RWPE1 (cell line): ENCODE measurements at regions not wholly inside any gene's neighbourhood (a gene's known extent, or its start where the extent isn't known, plus 50 kb on each side); places are given as distances from the start of the nearest gene placed in this dataset.

Experiments
- CTCF ChIA-PET: fragments of 350-600 bp; sonication (Branson Sonifier 250); formaldehyde crosslinking; extraction: SDS; loops from one replicate; lab custom pipeline; 2021; lab: Yijun Ruan, JAX
- POLR2A ChIA-PET: fragments of 400-600 bp; formaldehyde crosslinking; extraction: SDS; loops from one replicate; lab custom pipeline; 2020; ENCODE audit warnings: antibody characterized with exemption; ENCODE audit not compliant: low non-redundant PET; lab: Yijun Ruan, JAX
- DNase-seq: peaks from one replicate; pipeline ENCODE4 v3.0.0; 2012; ENCODE audit warnings: low spot score
- H3K27ac ChIP-seq: fragments of 450-650 bp; 2 replicates; pipeline ENCODE4 v1.5.1; 2017
- TF ChIP-seq, protein P1 (sequence below): fragments of 450-650 bp; conservative IDR thresholded peaks from 2 replicates; pipeline ENCODE4 v1.5.1; 2017; ENCODE audit warnings: low read depth, mild to moderate bottlenecking

DNA sequence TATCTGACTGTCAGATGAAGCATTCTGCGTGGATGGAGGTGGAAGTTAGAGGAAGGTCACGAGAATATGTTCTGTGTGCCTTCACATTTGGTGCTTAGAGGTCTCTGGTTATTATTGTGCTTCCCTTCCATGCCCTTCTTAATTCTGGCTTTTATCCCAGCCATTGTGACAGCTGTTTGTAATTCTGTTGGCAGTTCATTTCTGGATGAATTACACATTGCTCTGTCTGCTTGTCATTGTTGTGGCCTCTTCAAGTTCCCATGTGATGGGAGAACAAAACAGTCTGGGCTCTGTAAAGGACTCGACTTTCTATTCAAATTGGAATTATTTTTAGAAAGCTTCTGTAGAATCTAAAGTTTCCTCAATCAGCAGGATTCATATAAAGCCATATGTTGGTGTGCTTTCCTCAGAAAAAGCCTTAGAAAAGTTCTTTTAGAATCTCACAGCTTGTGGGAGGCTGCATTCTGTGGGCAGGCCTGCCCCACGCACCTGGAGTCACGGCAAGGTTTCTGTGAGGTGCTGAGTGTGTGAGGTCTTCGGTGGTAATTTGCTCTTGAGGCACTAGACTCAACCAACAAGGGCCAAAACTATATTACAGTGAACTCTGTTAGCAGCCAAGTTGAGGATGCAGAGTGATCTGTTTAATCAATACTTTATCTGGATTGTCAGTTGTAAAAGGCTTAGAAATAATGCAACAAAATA is 397.4 kb upstream of the AZI2 start:
- TF ChIP-seq, protein P1, sequence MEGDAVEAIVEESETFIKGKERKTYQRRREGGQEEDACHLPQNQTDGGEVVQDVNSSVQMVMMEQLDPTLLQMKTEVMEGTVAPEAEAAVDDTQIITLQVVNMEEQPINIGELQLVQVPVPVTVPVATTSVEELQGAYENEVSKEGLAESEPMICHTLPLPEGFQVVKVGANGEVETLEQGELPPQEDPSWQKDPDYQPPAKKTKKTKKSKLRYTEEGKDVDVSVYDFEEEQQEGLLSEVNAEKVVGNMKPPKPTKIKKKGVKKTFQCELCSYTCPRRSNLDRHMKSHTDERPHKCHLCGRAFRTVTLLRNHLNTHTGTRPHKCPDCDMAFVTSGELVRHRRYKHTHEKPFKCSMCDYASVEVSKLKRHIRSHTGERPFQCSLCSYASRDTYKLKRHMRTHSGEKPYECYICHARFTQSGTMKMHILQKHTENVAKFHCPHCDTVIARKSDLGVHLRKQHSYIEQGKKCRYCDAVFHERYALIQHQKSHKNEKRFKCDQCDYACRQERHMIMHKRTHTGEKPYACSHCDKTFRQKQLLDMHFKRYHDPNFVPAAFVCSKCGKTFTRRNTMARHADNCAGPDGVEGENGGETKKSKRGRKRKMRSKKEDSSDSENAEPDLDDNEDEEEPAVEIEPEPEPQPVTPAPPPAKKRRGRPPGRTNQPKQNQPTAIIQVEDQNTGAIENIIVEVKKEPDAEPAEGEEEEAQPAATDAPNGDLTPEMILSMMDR = no peak
- CTCF ChIA-PET = no interaction called here
- POLR2A ChIA-PET = no interaction called here
- no peak overlapping the region for H3K27ac ChIP-seq
- no peak for DNase-seq

DNA sequence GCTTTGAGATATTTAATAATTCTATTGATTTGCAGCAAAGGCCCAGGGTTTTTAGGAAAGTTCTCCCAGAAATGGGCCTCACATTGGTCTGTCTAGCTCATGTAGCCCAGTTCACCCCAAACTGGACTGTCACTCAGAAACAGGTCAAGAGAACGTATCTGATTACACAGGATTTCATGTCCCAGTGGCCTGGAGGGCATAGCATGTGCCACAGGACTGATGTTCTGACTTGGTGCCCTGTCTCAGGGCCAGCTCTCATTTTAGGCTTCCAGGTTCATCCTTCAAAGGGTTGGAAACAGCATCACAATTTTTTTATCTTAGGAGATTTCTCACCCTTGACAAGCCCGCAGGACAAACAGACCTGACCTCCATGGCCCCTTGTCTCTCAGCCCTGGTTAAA is 398.4 kb upstream of the AZI2 start:
- TF ChIP-seq, protein P1 = no peak
- CTCF ChIA-PET = no interaction called here
- no peak overlapping the region for H3K27ac ChIP-seq
- POLR2A ChIA-PET = no interaction called here
- DNase-seq = no peak

DNA sequence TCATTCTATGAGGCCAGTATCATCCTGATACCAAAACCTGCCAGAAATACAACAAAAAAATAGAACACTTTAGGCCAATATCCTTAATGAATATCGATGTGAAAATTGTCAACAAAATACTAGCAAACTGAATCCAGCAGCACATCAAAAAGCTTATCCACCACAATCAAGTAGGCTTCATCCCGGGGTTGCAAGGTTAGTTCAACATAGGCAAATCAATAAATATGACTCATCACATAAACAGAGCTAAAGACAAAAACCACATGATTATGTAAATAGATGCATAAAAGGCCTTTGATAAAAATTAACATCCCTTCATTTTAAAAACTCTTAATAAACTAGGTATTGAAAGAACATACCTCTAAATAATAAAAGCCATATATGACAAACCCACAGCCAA is 403.2 kb upstream of the AZI2 start:
- H3K27ac ChIP-seq = no peak overlapping the region
- CTCF ChIA-PET = no interaction called here
- TF ChIP-seq, protein P1 = no peak
- POLR2A ChIA-PET = no interaction called here
- DNase-seq = no peak

DNA sequence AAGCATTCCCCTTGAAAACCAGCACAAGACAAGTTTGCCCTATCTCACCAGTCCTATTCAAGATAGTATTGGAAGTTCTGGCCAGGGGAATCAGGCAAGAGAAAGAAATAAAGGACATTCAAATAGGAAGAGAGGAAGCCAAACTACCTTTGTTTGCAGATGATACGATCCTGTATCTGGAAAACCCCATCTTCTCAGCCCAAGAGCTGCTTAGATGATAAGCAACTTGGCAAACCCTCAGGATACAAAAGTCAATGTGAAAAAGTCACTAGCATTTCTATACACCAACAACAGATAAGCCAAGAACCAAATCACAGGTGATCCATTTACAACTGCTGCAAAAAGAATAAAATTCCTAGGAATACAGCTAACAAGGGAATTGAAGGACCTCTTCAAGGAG is 403.7 kb upstream of the AZI2 start:
- DNase-seq = no peak
- CTCF ChIA-PET = no interaction called here
- POLR2A ChIA-PET = no interaction called here
- no peak overlapping the region for H3K27ac ChIP-seq
- TF ChIP-seq, protein P1 = no peak

DNA sequence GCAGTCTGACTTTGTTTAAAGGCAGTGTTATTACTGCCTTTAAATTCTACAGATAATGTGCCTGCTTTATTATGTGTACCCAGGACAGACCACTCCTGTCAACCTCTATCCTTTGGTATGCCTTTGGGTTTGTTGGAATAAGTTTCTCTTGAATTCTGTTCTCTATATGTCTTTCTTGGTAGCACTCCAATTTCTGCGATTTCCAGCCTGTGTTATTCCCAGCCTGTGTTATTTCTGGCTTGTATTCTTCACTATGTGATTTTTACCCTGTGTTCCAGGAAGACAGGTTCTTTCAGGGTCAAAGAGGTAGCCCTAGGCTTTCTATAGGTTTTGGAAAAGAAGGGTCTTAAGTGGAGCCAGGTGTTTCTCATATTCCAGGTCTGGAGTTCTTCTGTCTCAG is 407.4 kb upstream of the AZI2 start:
- TF ChIP-seq, protein P1 = no peak
- ChIA-PET POLR2A (no interaction called here), CTCF (no interaction called here)
- no peak overlapping the region for H3K27ac ChIP-seq
- DNase-seq = no peak

DNA sequence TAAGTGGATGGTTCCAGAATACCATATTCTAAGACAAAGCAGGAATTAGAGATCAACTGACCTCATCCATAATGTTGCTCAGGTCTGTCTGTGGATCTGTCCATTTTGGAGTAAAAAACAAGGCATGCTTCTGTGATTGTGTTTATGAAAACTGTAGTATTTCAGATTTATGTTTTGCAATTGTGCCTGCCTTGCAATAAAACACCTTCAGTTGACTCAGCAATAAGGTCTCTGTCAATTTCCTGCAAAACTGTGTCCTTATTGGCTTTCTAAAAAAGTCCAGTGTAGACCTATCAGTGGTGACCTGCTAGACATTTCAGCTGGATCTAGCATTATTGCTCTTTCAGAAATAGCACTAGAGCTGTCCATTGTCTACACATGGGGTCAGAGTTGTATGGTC is 409.5 kb upstream of the AZI2 start:
- no peak for DNase-seq
- no peak overlapping the region for H3K27ac ChIP-seq
- TF ChIP-seq, protein P1 = no peak
- ChIA-PET POLR2A (no interaction called here), CTCF (no interaction called here)
